Upper lobe of left lung (tissue), 4 donors: ENCODE measurements at regions not wholly inside any gene's neighbourhood (a gene's known extent, or its start where the extent isn't known, plus 50 kb on each side); places are given as distances from the start of the nearest gene placed in this dataset.

ENCODE experiments used
- CTCF ChIP-seq, 6 experiments: fragments of 450-650 bp in 4 of 6; fragments of 200-600 bp in 2 of 6; sonication (generic) in 2 of 6; IDR thresholded peaks; one replicate each; pipeline ENCODE4 v1.5.1; 2016 to 2019; ENCODE audit warnings: antibody characterized with exemption in 6 of 6
- POLR2A ChIP-seq, 4 donors: fragments of 450-650 bp; IDR thresholded peaks; one replicate each; pipeline ENCODE4 v1.5.1; 2016 to 2017; ENCODE audit warnings: antibody characterized with exemption in 4 of 4, mild to moderate bottlenecking in 2 of 4

GRCh38 chr11:45537614-45538013 is 127.8 kb downstream of the CHST1 start:
- no peak for TF ChIP-seq CTCF (IDR thresholded peaks at IDR 0.05)
- no peak for TF ChIP-seq POLR2A (IDR thresholded peaks at IDR 0.05)
